ENCODE measurements at regions not wholly inside any gene's neighbourhood (a gene's known extent, or its start where the extent isn't known, plus 50 kb on each side); places are given as distances from the start of the nearest gene placed in this dataset.

DNA sequence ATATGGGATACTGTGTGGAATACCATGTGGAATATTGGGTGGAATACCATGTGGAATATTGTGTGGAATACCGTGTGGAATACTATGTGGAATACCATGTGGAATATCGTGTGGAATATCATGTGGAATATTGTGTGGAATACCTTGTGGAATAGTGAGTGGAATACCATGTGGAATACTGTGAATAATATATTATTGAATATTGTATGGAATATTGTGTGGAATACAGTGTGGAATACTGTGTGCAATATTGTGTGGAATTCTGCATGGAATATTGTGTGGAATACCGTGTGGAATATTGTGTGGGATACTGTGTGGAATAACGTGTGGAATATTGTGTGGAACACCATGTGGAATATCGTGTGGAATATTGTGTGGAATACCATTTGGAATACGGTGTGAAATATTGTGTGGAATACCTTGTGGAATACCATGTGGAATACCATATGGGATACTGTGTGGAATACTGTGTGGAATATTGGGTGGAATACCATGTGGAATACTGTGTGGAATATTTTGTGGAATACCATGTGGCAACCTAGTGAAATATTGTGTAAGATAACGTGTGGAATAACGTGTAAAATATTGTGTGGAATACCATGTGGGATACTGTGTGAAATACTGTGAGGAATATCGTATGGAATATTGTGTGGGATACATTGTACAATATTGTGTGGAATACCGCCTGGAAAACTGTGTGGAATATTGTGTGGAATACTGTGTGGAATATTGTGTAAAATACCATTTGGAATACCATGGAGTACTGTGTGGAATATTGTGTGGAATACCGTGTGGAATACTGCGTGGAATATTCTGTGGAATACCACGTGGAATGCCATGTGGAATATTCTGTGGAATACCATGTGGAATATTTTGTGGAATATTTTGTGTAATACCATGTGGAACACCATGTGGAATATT, 133.9 kb upstream of the CHST15 start:
- DNase-seq (ENCODE audit: low read depth) = no peak
- H3K4me3 ChIP-seq (ENCODE audit: low read depth, low read length) = no peak overlapping the region
- TF ChIP-seq, protein P1, sequence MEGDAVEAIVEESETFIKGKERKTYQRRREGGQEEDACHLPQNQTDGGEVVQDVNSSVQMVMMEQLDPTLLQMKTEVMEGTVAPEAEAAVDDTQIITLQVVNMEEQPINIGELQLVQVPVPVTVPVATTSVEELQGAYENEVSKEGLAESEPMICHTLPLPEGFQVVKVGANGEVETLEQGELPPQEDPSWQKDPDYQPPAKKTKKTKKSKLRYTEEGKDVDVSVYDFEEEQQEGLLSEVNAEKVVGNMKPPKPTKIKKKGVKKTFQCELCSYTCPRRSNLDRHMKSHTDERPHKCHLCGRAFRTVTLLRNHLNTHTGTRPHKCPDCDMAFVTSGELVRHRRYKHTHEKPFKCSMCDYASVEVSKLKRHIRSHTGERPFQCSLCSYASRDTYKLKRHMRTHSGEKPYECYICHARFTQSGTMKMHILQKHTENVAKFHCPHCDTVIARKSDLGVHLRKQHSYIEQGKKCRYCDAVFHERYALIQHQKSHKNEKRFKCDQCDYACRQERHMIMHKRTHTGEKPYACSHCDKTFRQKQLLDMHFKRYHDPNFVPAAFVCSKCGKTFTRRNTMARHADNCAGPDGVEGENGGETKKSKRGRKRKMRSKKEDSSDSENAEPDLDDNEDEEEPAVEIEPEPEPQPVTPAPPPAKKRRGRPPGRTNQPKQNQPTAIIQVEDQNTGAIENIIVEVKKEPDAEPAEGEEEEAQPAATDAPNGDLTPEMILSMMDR (IDR thresholded peaks at IDR 0.05; ENCODE audit: insufficient read depth, low read depth, low read length) = no peak

DNA sequence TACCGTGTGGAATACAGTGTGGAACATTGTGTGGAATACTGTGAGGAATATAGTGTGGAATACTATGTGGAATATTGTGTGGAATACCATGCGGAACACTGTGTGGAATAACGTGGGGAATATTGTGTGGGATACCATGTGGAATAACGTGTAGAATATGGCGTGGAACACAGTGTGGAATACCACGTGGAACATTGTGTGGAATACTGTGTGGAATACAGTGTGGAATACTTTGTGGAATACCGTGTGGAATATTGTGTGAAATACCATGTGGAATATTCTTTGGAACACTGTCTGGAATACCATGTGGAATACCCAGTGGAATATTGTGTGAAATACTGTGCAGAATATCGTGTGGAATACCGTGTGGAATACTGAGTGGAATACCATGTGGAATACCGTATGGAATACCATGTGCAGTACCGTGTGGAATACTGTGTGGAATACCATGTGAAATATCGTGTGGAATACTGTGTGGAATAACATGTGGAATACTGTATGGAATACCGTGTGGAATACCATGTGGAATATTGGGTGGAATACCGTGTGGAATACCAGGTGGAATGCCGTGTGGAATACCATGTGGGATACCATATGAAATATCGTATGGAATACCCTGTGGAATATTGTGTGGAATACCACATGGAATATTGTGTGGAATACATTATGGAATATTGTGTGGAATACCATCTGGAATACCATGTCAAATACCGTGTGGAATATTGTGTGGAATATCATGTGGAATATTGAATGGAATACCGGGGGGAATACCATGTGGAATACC, 133.1 kb upstream of the CHST15 start:
- no peak overlapping the region for H3K4me3 ChIP-seq (ENCODE audit: low read depth, low read length)
- DNase-seq (ENCODE audit: low read depth) = no peak
- TF ChIP-seq, protein P1 (IDR thresholded peaks at IDR 0.05; ENCODE audit: insufficient read depth, low read depth, low read length) = no peak

DNA sequence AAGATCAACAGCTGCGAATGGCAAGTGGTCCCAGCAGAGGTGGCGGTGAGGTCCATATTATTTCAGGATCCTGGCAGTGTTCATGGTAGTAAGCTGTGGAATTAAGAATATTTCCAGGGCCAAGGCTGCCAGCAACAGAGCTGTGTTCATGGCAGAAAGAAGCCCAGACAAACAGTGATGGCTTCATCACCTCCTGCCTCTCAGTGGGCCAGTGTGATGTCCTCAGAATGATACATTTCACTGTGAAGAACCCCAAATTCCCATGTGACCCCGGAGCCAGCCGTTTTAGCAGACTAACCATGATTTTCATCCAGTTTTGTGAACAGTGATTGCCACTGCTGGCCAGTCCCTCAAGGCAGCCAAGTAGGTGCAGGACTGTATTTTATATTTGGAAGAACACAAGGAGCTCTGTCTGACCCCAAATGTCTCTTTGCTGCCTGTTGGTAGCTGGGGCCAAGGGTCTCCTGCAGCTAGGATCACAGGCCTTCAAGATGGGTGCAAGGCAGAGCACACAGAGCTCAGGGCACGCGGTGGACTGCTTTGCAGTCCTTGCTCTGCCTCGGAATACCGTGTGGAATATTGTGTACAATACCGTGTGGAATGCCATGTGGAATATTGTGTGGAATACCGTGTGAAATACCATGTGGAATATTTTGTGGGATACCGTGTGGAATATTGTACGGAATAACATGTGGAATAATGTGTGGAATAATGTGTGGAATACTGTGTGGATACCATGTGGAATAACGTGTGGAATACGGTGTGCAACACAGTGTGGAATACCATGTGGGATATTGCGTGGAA, 132.3 kb upstream of the CHST15 start:
- TF ChIP-seq, protein P1 (IDR thresholded peaks at IDR 0.05; ENCODE audit: insufficient read depth, low read depth, low read length) = no peak
- H3K4me3 ChIP-seq (ENCODE audit: low read depth, low read length) = no peak overlapping the region
- DNase-seq (ENCODE audit: low read depth) = no peak

DNA sequence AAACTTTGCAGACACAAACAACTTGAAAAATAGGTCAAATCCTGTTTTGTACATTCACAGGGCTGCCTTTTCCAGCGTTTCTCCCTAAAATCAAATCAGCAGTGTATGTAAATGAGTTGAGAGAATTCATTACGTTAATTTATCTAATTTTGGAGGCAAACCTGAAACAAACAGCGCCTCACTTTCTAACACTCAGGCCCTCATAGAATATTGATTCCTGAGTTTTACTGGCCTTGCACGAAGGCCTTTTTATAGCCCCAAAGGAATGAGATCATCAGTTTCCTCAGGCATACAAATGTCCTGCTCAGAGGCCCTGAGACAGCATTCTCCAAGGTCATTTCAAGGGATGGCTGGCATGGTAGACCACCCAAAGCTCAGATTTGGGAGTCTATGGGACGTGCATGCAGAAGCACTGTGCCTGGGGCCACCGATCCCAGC, 131.7 kb upstream of the CHST15 start:
- TF ChIP-seq, protein P1 (IDR thresholded peaks at IDR 0.05; ENCODE audit: insufficient read depth, low read depth, low read length) = no peak
- H3K4me3 ChIP-seq (ENCODE audit: low read depth, low read length) = no peak overlapping the region
- no peak for DNase-seq (ENCODE audit: low read depth)

DNA sequence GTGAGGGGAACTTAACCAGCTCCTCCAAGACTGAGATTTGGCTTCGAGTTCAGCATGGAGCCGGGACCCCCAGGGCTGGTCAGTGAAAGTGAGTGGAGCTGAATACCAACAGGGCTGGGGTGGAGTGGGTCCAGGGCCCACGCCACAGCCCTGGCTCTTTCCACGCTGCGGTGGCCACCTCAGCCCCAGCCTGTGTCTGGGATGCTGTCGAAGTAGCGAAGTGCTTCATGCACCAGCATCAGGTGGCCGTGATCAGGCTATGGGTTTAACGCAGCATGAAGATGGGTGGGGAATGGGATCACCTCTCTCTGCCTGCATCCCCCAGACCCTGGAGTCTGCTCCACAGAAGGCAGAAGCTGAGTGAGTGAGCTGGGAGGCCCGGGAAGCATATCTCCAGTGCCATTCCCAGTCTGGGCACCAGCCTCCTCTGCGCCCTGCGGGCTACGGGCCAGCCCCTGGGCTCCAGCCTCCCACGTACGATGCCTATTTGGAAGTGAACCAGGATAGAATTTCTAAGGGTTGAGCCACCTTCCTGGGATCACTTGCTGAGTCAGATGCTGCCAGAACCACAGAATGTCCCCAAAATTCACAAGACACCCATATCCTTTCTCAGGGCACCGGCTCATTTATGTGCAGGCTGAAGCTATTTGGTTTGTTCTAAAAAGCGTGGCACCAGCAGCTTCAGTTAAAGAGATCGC, 131.1 kb upstream of the CHST15 start:
- DNase-seq (ENCODE audit: low read depth) = no peak
- TF ChIP-seq, protein P1 (IDR thresholded peaks at IDR 0.05; ENCODE audit: insufficient read depth, low read depth, low read length) = no peak
- no peak overlapping the region for H3K4me3 ChIP-seq (ENCODE audit: low read depth, low read length)

DNA sequence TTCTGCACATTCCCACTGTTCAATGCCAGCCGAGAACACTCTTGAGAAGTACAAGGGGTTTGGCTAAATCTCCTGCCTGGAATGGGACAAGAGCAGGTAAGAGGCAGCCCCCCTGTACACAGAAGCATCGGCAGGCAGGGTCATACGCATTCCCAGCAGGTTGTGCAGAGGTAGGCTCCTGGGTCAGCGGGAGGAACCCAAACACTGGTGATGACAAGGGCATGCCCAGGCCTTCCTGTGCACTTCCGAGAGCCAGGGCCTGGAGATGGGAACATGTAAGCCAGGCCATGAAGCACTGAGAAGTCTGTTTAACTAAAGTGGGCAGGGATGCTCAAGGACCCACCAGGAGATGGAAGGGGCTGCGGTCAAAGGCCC, 130.3 kb upstream of the CHST15 start:
- DNase-seq (ENCODE audit: low read depth) = no peak
- H3K4me3 ChIP-seq (ENCODE audit: low read depth, low read length) = no peak overlapping the region
- TF ChIP-seq, protein P1 (IDR thresholded peaks at IDR 0.05; ENCODE audit: insufficient read depth, low read depth, low read length) = no peak

Measured in fibroblast of villous mesenchyme (primary cell).